GM12878 (cell line): ENCODE measurements at regions not wholly inside any gene's neighbourhood (a gene's known extent, or its start where the extent isn't known, plus 50 kb on each side); places are given as distances from the start of the nearest gene placed in this dataset.

ENCODE experiments used
- ATAC-seq: fragments of 200-7000 bp; cut with Tn5 transposase; 3 replicates; pipeline ENCODE4 v1.9.1; 2020; ENCODE audit warnings: mild to moderate bottlenecking, moderate library complexity
- BruUV-seq: library from RNA; stranded (reverse); fragments of 400-500 nt; replicated peaks from 2 replicates; lab custom pipeline; 2021; lab: Mats Ljungman, UMichigan
- CTCF ChIA-PET: fragments of 300-600 bp; sonication (Branson Sonifier 250); formaldehyde crosslinking; extraction: SDS; loops from one replicate; lab custom pipeline; 2021; ENCODE audit warnings: inconsistent platforms; lab: Yijun Ruan, JAX
- POLR2A ChIA-PET: fragments of 350-600 bp; formaldehyde crosslinking; extraction: SDS; loops from one replicate; lab custom pipeline; 2021; ENCODE audit warnings: inconsistent platforms; lab: Charles Lee
- RAD21 ChIA-PET: fragments of 300-600 bp; sonication (Branson Sonifier 250); formaldehyde crosslinking; loops from one replicate; lab custom pipeline; 2023; ENCODE audit warnings: antibody characterized with exemption; ENCODE audit not compliant: unreplicated experiment; lab: Charles Lee
- SMC1A ChIA-PET: fragments of 300-600 bp; sonication (Branson Sonifier 250); formaldehyde crosslinking; loops from one replicate; lab custom pipeline; 2023; ENCODE audit not compliant: unreplicated experiment, uncharacterized antibody; lab: Charles Lee
- DNase-seq: peaks from one replicate; pipeline ENCODE4 v3.0.0-alpha.2; 2011; ENCODE audit warnings: low read depth, low spot score
- FAIRE-seq: peaks from 3 replicates; lab custom pipeline; 2011; peaks lifted over from hg19 to GRCh38; lab: Jason Lieb, UNC
- H2AFZ ChIP-seq: 2 replicates; pipeline ENCODE4 v1.6.0; 2011; ENCODE audit warnings: low read depth, low read length, control low read depth; ENCODE audit not compliant: control insufficient read depth
- H3K27ac ChIP-seq: 2 replicates; pipeline ENCODE4 v1.5.1; 2011; ENCODE audit warnings: control low read depth; ENCODE audit not compliant: control insufficient read depth, insufficient read depth
- H3K27me3 ChIP-seq, 2 experiments: replicated peaks in 1 of 2; 2 replicates each; pipeline versions ENCODE4 v1.6.0 to v1.6.1; 2011; ENCODE audit warnings: low read length in 1 of 2; ENCODE audit not compliant: control insufficient read depth in 2 of 2, insufficient read depth in 2 of 2
- H3K36me3 ChIP-seq, 2 experiments: 2 replicates each; pipeline ENCODE4 v1.5.1; 2011; ENCODE audit warnings: low read length in 1 of 2; ENCODE audit not compliant: control insufficient read depth in 2 of 2, insufficient read depth in 2 of 2
- H3K4me1 ChIP-seq: 2 replicates; pipeline ENCODE4 v1.6.1; 2011; ENCODE audit warnings: mild to moderate bottlenecking, low read length, moderate library complexity, mixed read lengths; ENCODE audit not compliant: control insufficient read depth, insufficient read depth
- H3K4me2 ChIP-seq: 2 replicates; pipeline ENCODE4 v1.6.0; 2011; ENCODE audit warnings: control low read depth; ENCODE audit not compliant: control insufficient read depth, insufficient read depth
- H3K4me3 ChIP-seq: fragments of 200-600 bp; sonication (generic); 2 replicates; pipeline ENCODE4 v1.5.1; 2016
- H3K79me2 ChIP-seq: 2 replicates; pipeline ENCODE4 v1.6.0; 2011; ENCODE audit warnings: low read length; ENCODE audit not compliant: control insufficient read depth, insufficient read depth
- H3K9ac ChIP-seq: 2 replicates; pipeline ENCODE4 v1.8.0; 2011; ENCODE audit warnings: low read length, control low read depth, mixed read lengths; ENCODE audit not compliant: control insufficient read depth, insufficient read depth
- H3K9me3 ChIP-seq: replicated peaks from 3 replicates; pipeline ENCODE4 v1.5.1; 2011; ENCODE audit warnings: mild to moderate bottlenecking, low read length; ENCODE audit not compliant: control insufficient read depth, insufficient read depth
- H4K20me1 ChIP-seq: 2 replicates; pipeline ENCODE4 v1.6.0; 2011; ENCODE audit not compliant: control insufficient read depth, insufficient read depth
- BHLHE40 ChIP-seq, 2 experiments: fragments of 450-650 bp in 1 of 2; IDR thresholded peaks; 2 replicates each; pipeline ENCODE4 v1.6.1; 2011 to 2017; ENCODE audit warnings: low read depth in 2 of 2, borderline replicate concordance in 1 of 2, improper control_type of control experiment in 1 of 2, low read length in 1 of 2, mild to moderate bottlenecking in 1 of 2
- CHD1 ChIP-seq: IDR thresholded peaks from 2 replicates; pipeline ENCODE4 v1.6.1; 2012; ENCODE audit warnings: low read depth, low read length, improper control_type of control experiment
- CREB1 ChIP-seq: IDR thresholded peaks from 2 replicates; pipeline ENCODE4 v1.6.1; 2012; ENCODE audit warnings: low read depth, mild to moderate bottlenecking, inconsistent platforms
- HDAC2 ChIP-seq: fragments of 200-600 bp; sonication (generic); IDR thresholded peaks from 2 replicates; pipeline ENCODE4 v1.6.1; 2017
- HDAC6 ChIP-seq: fragments of 200-600 bp; sonication (generic); IDR thresholded peaks from one replicate; pipeline ENCODE4 v1.8.0; 2017; ENCODE audit warnings: antibody characterized with exemption; ENCODE audit not compliant: unreplicated experiment
- IKZF2 ChIP-seq, 2 experiments: fragments of 450-650 bp; IDR thresholded peaks; 2 replicates each; pipeline ENCODE4 v1.6.1; 2017; ENCODE audit warnings: mild to moderate bottlenecking in 2 of 2, moderate library complexity in 2 of 2
- MXI1 ChIP-seq: fragments of 150-350 bp; IDR thresholded peaks from 2 replicates; pipeline ENCODE4 v1.6.1; 2011; ENCODE audit warnings: low read depth, mild to moderate bottlenecking, inconsistent platforms, low read length, improper control_type of control experiment
- PBX3 ChIP-seq: IDR thresholded peaks from 2 replicates; pipeline ENCODE4 v1.6.1; 2011; ENCODE audit warnings: mild to moderate bottlenecking, low read depth, low read length, moderate library complexity; ENCODE audit not compliant: insufficient replicate concordance
- POLR2AphosphoS5 ChIP-seq: IDR thresholded peaks from 2 replicates; pipeline ENCODE4 v1.6.1; 2011; ENCODE audit warnings: mild to moderate bottlenecking, low read length, inconsistent platforms
- SREBF2 ChIP-seq: IDR thresholded peaks from 2 replicates; pipeline ENCODE4 v1.6.1; 2012; ENCODE audit warnings: mild to moderate bottlenecking, low read length
- STAT3 ChIP-seq: IDR thresholded peaks from 2 replicates; pipeline ENCODE4 v1.6.1; 2011; ENCODE audit warnings: low read depth, low read length, improper control_type of control experiment
- ZNF274 ChIP-seq: IDR thresholded peaks from one replicate; pipeline ENCODE4 v1.8.0; 2011; ENCODE audit not compliant: insufficient read length, insufficient read depth
- ZZZ3 ChIP-seq: IDR thresholded peaks from 2 replicates; pipeline ENCODE4 v1.6.1; 2011; ENCODE audit warnings: low read depth; ENCODE audit not compliant: control insufficient read depth, insufficient read length
- WGBS: methylation state at CpG from one replicate; pipeline ENCODE4 v1.1.6; 2016; ENCODE audit warnings: low lambda C conversion rate; ENCODE audit not compliant: insufficient replicate concordance, insufficient coverage; ENCODE audit errors: missing lambda C conversion rate; 5-methylcytosine and 5-hydroxymethylcytosine counted together
- in situ Hi-C: fragments of 300-500 bp; cut with MboI; formaldehyde crosslinking; loops from 9 replicates; pipeline ENCODE4 v1.14.3; 2018; ENCODE audit warnings: mixed read lengths
- intact Hi-C: fragments of 100-400 bp; cut with micrococcal nuclease; formaldehyde crosslinking; loops from one replicate; pipeline ENCODE4 v1.14.2; 2022; ENCODE audit not compliant: unreplicated experiment
- TF ChIP-seq, protein P1 (sequence below): fragments of 450-650 bp; IDR thresholded peaks from 2 replicates; pipeline ENCODE4 v1.6.1; 2016; ENCODE audit warnings: mild to moderate bottlenecking, moderate library complexity, borderline replicate concordance
- TF ChIP-seq, protein P2 (sequence below): IDR thresholded peaks from 2 replicates; pipeline ENCODE4 v1.6.1; 2012; ENCODE audit warnings: low read depth, low read length, improper control_type of control experiment

GRCh38 chr1:115459161-115459560 lies 121.1 kb upstream of the NGF start (continued):
- TF ChIP-seq, protein P1, sequence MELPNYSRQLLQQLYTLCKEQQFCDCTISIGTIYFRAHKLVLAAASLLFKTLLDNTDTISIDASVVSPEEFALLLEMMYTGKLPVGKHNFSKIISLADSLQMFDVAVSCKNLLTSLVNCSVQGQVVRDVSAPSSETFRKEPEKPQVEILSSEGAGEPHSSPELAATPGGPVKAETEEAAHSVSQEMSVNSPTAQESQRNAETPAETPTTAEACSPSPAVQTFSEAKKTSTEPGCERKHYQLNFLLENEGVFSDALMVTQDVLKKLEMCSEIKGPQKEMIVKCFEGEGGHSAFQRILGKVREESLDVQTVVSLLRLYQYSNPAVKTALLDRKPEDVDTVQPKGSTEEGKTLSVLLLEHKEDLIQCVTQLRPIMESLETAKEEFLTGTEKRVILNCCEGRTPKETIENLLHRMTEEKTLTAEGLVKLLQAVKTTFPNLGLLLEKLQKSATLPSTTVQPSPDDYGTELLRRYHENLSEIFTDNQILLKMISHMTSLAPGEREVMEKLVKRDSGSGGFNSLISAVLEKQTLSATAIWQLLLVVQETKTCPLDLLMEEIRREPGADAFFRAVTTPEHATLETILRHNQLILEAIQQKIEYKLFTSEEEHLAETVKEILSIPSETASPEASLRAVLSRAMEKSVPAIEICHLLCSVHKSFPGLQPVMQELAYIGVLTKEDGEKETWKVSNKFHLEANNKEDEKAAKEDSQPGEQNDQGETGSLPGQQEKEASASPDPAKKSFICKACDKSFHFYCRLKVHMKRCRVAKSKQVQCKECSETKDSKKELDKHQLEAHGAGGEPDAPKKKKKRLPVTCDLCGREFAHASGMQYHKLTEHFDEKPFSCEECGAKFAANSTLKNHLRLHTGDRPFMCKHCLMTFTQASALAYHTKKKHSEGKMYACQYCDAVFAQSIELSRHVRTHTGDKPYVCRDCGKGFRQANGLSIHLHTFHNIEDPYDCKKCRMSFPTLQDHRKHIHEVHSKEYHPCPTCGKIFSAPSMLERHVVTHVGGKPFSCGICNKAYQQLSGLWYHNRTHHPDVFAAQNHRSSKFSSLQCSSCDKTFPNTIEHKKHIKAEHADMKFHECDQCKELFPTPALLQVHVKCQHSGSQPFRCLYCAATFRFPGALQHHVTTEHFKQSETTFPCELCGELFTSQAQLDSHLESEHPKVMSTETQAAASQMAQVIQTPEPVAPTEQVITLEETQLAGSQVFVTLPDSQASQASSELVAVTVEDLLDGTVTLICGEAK, result no peak
- TF ChIP-seq BHLHE40 (IDR thresholded peaks at IDR 0.05; ENCODE audit: borderline replicate concordance in 1 of 2, low read depth in 2 of 2, low read length in 1 of 2), result no peak
- no peak for TF ChIP-seq MXI1
- TF ChIP-seq STAT3, result no peak
- no peak for TF ChIP-seq IKZF2 (IDR thresholded peaks at IDR 0.05)
- no peak for TF ChIP-seq CREB1
- TF ChIP-seq, all 136 proteins: peak for 0

DNA sequence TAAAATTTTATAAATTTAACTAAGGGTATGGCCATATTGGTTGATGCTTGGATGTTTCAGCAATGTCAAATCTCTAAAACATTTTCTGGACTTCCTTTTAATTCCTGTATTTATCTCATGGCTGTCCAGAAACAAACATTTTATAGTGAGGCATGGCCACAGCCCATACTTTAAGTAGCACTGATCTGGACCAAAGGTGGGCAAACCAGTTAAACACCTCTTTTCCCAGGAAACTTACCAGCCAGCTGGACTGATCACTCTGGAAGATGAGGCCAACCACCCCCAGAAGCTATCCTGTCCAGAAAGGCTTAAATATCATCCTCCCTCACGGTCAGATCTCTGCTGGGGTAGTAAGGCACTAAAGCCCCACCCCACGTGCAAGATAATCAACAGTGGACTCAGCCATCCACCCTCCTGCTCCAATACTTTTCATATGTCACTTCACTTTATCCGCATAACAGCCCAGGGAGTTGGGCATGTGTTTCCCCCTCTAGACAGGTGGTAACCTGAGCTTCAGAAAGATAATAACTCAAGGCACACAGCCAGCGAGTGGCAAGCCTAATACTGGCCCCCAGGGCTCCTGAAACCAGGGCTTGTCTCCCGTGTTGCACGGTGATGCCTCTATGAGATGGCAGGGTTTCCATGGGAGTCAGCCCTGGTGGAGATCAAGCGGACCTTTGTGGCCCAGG lies 120.5 kb upstream of the NGF start:
- DNase-seq, result no peak
- RAD21 ChIA-PET, result no interaction called here

More for the DNA sequence above, 120.5 kb upstream of the NGF start:
- in situ Hi-C loops, result no loop called here
- H3K9ac ChIP-seq, result no peak overlapping the region
- 14% methylated on average over 7 of the region's 7 CpGs for WGBS
- no peak overlapping the region for H3K27ac ChIP-seq
- no TSS peak for BruUV-seq
- POLR2A ChIA-PET, result interaction anchor here (0.7 kb wide), 1 partner anchor 45 kb away, joined by 5 read pairs; no protein-coding TSS in a partner anchor
- no peaks in the 10 kb centered on the region for H3K4me1 ChIP-seq
- no peaks in the 10 kb centered on the region for H3K79me2 ChIP-seq
- ATAC-seq, result no peak
- CTCF ChIA-PET, result no interaction called here
- intact Hi-C loops, result no loop called here
- no peaks in the 10 kb centered on the region for H3K9me3 ChIP-seq
- H2AFZ ChIP-seq, result no peak overlapping the region
- H3K4me3 ChIP-seq, result no peak overlapping the region
- H4K20me1 ChIP-seq, result no peaks in the 10 kb centered on the region
- no peak overlapping the region for H3K4me2 ChIP-seq
- FAIRE-seq, result no peak
- SMC1A ChIA-PET, result no interaction called here
- H3K36me3 ChIP-seq, result no peaks in the 10 kb centered on the region
- no peaks in the 10 kb centered on the region; a peak in 3 of 4 replicates for H3K27me3 ChIP-seq
- TF ChIP-seq PBX3 (no peak), CHD1 (no peak), POLR2AphosphoS5 (no peak), HDAC2 (no peak), ZNF274 (no peak), ZZZ3 (no peak), HDAC6 (no peak), SREBF2 (no peak)
- TF ChIP-seq, protein P2, sequence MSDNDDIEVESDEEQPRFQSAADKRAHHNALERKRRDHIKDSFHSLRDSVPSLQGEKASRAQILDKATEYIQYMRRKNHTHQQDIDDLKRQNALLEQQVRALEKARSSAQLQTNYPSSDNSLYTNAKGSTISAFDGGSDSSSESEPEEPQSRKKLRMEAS, result no peak
